ENCODE measurements at regions not wholly inside any gene's neighbourhood (a gene's known extent, or its start where the extent isn't known, plus 50 kb on each side); places are given as distances from the start of the nearest gene placed in this dataset.
A peak's percentile ranks its signal among the peaks of the same experiment; 100 is the strongest.
"Not testable (repeated sequence)": the region's sequence is repeated elsewhere in the genome, so short reads cannot be mapped to it uniquely, and the experiment has no call there.

DNA sequence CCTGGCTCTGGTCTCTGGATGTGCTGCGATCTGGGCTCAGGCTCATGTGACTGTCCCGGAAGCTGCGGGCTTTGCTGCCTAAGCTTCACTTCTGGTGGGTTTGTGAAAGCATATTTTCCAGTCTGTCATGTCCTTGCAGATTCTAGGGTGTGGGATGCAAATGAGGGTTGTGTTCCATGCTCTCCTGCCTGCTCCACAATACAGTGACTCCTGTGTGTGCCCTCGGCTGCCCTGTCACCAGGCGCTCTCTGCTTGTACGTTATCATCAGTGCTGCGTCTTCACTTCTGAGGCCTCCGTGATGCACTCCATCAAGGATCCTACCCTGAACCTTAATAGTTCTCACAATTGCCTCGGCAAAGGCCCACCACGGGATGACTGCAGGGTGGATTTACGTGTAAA is 84.2 kb downstream of the TTLL2 start:
- DNase-seq, result no peak

DNA sequence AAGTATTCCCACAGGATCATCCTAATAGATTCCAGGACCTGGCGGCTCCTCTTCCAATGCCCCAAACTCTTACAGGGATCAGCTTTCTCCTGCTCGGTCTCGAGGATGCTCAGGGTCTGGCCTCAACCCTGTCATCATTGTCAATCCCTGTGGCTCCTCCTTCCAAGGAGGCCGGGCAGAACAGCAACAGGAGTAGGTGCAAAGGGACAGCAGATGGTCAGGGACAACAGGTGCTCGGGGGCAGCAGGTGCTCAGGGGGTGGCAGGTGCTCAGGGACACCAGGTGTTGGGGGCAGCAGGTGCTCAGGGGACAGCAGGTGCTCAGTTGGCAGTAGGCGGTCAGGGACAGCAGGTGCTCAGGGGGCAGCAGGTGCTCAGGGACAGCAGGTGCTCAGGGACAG is 84.8 kb downstream of the TTLL2 start:
- no peak for DNase-seq

DNA sequence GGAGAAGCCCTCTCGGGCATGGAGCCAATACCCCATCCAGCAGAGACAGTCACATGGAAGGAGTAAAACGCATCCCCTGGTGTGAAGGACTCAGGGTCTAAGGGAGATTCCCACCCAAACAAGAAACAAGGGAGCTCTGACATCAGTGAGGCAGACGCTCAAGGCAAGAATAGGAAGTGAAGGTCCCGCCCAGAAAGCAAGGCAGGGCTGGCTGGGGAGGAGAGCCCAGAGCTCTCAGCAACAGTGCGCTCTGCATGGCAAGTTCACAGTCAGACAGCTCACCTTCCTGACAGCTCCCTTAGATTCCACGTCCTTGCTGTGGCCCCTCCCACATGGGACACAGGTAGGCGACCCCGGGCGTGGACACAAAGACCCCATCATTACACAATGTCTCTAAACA is 85.6 kb downstream of the TTLL2 start:
- no peak for DNase-seq

DNA sequence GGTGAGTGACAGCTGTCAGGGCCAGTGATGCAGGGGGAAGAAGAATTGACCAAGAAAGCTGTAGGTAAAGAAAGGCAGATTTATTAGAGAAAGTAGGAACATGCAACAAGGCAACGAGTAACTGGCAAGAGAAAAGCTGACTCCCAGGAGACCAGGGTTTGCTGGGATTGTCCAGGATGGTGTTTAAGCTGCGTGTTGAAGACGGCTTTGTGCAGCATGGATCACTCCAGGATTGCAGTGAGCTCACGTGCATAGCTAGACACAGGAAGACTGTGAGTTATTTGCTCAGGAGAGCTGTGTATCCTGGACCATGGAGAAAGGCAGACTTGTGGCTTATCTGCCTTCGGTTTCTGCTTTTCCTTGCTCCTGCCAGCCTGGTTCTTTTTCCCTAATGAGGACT is 87.6 kb downstream of the TTLL2 start:
- DNase-seq, result no peak

DNA sequence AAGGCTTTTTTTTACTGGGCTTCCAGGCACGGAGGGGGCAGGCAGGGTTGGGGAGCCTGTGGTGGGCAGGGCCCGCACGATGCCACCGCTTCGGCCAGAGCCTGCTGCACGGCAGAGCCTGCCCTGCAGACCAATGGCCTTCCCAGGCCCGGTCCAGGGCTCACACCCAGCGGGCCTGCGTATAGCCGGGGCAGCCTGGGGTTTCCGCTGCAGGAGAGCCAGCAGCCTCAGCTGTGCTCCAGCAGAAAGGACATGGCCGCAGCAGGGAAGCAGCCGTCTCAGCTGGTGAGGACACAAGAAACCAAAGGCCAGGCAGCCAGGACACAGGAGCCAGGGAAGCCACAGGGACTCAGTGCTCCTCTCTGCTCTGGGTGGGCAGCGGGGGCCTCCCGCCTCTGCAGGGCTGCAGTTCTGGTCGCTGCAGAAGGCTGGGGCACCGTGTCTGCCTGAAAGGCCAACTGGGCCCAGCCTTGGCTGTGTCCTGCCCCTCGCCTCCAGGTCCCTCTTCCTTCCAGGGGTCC is 90.6 kb downstream of the TTLL2 start:
- no peak for DNase-seq

DNA sequence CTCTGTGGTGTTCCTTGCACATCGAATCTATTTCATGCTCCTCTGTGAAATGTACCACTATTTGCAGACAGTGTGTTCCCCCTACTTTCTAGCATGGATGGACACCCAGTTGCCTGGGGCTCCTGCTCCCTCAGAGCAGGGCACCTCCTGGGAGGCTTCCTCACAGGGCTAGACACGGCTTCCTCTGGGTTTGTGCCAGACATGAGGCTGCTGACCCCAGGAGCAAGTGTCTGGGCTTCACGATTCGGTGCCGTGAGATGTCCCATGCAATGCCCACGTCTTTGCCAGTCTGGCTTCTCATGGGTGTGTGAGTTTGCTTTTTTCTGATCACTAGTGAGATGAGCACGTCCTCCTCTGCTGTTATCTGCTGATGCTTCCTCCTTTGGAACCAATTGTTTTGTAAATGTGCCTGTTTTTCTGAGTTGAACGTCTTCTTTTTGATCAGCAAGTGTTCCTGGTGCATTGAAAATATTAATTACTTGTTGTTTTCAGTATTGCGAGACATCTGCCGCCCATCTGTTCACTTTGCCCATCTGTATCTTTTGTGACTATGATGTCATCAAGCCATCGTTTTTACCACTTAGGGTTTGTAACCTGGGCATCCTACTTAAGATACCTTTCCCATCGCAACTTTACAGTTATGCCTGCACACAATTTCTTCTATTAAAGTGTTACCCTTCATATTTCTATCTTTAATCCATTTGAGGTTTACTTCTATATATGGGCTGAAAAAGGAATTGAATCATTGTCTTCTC is 92.0 kb downstream of the TTLL2 start:
- DNase-seq, result no peak

DNA sequence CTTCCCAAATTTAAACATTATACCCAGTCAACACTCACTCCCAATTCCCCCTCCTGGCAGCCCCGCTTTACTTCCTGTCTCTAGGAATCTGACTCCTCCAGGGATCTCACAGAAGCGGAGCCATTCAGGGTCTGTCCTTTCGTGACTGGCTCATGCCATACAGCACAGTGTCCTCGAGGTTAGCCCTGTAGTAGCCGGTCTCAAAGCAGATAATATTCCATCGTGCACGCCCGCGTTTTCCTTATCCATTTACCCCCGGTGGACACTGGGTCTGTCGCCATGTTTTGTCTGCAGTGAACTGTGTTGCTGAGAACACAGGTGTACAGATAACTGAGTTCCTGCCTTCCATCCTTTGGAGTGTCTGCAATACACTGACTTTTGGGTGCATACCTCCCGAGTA is 95.3 kb downstream of the TTLL2 start:
- DNase-seq, result no peak

DNA sequence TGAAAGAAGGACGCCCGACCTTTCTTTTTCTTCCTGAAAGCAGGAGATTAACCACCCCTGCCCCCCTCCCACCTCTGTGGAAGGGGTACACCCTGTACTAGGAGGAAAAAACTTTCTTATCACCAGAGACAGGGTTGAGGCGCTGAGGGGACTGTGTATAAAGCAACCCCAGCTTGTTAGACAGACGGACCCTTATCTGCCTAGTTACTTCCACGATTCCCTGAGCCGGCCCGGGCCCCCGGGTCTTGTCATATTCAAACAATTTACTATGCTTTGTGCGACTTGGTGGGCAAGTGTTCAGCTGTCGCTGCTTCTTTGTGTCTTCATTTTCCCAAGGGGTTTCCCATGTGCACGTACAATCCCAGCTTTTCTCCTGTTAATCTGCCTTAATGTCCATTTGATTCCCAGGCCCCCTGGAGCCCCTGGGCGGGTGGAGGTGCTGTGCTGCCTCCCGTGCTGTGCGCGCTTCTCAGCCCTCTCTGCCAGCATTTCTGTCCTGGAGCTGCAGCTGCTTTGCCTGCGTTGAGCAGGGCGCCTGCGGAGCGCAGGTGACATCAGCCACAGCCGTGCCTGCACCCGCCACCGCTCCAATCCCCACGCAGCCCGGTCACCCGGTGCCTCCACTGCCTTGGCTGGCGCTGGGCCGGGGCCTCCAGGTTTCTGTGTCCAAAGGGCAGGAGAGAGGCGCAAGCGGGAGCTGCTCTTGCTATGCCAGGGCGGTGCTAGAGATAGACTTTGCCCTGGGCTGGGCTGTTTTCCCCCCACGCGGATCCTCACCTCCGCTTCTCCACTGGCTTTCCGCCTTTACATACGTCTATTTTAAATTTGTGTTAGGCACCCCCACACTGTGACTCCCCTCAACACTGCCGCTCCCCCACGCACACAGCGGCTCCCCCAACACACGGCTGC is 96.2 kb downstream of the TTLL2 start:
- DNase-seq, result no peak

DNA sequence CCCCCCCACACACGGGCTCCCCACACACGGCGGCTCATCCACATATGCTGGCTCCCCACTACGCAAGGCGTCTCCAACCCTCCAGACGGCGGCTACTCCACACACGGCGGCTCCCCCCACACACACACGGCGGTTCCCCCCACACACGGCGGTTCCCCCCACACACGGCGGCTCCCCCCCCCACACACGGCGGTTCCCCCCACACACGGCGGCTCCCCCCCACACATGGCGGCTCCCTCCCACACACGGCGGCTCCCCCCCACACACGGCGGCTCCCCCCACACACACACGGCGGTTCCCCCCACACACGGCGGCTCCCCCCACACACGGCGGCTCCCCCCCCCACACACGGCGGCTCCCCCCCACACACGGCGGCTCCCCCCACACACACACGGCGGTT is 97.1 kb downstream of the TTLL2 start:
- not testable (repeated sequence) for DNase-seq

DNA sequence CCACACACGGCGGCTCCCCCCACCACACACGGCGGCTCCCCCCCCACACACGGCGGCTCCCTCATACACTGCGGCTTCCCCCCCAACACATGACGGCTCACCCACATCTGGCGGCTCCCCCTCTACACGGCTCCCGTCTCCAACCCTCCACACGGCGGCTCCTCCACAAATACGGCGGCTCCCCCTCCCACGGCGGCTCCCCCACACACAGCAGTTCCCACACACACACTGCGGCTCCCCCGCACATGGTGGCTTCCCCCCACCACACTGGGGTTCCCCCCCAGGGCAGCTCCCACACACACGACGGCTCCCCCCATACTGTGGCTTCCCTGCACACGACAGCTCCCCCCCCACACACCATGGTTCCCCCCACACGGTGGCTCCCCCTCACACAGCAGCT is 98.0 kb downstream of the TTLL2 start:
- DNase-seq, result no peak

DNA sequence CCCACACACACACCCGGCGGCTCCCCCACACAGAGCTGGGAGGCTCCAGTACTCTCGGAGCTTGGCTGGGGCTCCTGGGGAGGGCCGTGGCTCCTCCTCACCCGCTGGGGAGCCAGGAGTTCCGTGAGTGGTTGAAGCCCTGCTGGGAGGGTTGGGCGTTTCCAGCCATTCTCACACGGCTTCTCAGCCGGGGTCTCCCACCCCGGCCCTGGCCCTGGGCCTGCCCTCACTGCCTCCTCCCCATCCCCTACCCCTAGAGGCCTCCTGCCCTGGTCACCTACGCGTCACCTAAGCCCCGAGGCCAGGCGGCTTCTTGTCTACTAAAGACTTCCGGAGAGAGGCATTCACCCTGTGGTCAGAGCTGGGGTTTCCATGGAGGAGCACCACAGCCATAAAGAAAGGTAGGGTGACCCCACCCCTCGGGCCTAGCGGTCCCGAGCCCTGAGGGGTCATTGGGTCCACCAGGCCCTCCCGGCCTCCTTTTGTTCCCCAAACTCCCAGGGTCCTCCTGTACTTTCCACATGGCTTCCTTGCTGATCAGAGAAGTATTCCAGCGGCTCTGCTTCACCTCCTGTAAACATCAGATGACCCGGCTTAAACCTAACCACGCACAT is 99.3 kb downstream of the TTLL2 start:
- DNase-seq, result no peak

DNA sequence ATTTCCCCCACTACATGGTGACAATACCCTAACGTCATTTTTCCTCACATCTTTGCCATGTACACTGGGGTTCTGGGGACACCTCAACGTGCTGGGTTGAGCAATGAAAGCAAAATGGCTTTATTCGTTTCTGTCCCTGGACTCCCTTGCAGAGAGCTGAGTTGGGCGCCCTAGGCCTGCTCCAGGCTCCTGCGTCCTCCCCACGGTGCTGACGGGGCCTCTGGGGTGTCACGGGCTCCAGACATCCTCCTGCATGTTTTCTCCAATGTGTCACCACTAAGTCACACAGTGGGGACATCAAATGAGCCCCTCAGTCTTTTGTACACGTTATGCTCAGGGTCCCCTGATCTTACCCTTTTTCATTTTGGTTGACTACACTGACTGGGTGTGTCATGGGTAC is 99.8 kb downstream of the TTLL2 start:
- no peak for DNase-seq

DNA sequence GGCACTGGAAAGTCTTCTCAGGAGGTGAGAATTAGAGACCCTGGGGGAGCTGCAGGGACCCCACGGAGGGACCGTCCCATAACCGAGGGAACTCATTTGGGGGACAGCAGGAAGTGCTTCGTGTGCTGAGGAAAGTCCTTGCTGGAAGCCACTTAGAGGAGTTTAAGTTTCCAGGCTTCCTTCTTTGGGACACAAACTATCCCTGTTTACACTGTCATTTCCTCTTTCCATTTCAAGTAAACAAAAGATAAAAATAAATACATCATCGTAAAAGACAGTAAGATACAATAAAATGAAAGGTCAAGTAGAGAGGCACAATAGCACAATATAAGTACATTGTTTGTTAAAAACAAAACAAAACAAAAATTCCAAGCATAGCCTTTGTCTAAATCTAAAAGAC is 101.2 kb downstream of the TTLL2 start:
- no peak for DNase-seq

DNA sequence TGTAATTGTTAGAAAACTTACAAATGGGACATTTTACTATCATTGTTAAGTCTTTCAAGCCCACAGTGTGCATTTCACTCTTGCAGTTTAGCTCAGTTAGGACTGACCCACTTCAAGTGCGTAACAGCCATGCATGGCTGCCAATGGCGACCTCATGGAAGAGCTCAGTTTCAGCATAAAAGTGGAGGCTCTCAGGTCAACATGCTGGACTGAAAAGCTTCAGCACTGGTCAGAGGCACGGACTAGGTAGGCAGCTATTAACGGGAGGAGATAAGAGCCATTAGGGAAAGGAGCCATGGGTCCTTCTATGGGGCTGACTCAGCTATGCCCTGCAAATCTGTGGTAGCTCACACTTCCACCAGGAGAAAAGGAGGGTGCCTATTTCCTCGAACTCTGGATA is 101.8 kb downstream of the TTLL2 start:
- no peak for DNase-seq

DNA sequence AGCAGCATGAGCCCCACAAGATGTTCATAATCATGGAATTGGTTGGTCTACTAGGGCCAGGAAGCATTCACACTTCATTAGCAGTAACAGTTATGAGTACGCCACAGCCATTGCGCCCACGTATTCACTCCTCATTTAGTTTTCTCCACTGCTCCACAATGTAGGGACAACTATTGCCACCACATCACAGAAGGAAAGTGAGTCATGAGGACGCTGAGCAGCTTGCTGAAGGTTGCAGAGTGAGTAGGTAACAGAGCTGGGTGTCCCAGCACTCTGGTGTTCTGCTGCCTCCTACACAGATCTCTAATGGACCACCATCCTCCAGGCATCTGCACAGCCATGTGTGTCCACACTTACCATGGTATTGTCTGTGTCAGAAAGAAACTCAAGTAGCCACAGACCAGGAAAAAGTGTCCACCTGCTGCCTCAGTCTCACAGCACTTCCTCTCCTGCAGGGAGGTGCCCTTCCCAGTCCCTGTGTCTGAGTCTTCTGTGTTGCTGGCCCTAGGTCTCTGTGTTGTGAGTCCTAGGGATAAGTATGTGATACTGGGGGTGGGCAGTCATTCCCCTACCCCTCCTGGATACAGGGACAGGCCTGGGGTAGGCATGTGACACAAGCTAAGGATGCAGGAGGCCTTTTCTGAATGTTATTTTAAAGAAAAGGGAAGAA is 103.9 kb downstream of the TTLL2 start:
- no peak for DNase-seq

DNA sequence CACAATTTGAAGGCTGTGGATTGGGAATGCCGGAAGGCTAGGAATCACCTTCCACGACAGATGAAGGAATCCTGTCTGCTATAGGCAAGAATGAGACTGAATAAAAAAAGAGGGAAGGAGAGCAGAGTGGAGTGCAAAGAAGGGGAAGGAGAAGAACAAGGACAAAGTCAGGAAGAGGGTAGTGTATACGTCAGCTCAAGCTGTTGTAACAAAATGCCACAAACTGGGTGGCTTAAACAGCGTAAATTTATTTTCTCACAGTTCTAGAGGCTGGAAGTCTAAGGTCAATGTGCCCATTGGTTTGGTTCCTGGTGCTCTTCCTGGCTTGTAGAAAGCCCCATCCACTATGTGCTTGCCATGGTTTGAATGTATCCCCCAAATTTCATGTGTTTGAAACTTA is 104.5 kb downstream of the TTLL2 start:
- no peak for DNase-seq

DNA sequence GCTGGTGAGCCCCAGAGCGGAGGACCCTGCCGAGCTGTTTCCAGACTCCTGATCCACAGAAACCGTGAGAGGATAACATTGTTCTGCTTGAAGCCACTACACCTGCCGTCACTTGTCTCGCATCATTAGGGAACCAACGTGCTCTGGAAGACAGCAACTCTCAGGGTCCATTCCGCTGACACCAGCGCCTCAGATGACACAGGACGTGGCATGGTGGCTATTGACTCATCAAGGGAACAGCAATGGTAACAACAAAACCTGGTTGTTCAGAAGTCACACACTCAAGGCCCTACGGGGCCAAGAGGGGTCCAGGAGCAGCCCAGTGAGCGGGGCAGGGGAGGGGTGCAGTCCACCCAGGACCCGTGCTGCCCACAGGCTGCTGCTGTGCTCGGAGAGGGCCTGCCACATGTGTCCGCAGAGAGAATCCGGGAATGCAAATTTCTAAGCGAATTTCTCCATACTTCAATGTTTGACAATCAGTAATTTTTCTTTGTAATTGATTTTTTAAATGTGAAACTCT is 110.4 kb downstream of the TTLL2 start:
- DNase-seq, result no peak

DNA sequence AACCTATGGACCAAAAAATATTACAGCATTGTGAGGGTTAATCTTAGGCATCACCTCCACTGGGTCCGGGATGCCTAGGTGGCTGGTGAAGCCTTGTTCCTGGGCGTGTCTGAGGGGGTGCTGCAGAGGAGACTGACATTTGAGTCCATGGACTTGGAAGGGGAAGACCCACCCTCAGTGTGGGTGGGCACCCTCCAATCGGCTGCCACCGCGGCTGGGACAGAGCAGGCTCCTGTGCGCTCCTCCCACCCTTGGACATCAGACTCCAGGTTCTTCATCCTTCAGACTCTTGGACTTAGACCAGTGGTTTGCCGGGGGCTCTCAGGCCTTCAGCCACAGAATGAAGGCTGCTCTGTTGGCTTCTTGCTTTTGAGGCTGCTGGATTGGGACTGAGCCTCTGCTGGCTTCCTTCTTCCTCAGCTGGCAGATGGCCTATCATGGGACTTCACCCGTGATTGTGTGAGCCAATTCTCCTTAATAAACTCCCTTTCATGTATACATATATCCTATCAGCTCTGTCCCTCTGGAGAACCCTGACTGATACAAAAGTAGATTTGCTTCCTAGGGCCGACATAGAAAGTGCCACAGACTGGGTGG is 113.1 kb downstream of the TTLL2 start:
- DNase-seq, result no peak

DNA sequence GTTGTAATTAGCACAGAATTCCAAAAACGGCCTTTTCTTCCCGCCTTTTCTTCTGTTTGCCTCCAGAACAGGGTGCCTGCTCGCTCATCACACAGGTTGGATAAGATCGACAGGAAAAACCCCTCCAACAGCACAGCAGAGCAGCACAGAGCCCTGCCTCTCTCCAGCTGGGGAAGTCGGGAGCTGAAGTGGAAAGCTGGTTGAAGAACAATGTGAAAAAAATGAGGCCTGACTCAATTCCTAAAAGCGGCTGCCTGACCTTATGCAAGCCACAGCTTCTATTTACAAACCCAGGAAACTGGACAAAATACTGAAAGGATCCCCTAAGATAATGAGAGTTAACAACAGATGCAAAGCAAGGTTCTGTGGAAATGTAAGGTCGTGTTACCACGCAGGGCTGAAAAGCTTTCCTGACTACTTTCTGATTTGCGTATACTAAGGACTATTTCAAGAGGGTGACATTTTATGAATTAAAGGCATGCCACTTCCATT is 116.9 kb downstream of the TTLL2 start:
- DNase-seq, result peak; percentile 28

DNA sequence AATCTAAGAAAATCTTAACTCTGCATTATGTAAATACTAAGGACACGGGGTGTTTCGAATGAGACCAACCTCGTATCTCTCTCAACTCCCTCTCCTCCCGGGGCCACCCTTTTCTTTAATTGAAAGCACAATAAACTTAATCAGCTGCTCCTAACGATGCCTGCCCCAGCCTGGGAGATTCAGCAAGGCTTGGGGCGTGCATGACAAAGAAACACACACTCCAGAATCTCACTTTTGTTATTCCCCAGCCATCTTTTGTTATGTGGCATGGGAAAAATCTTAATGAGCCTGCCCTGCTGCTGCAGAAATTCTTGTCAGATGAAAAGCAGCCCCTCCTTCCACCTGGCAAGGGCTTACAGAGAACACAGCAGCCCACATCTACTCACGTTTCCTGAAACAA is 117.4 kb downstream of the TTLL2 start:
- peak; percentile 5 for DNase-seq

DNA sequence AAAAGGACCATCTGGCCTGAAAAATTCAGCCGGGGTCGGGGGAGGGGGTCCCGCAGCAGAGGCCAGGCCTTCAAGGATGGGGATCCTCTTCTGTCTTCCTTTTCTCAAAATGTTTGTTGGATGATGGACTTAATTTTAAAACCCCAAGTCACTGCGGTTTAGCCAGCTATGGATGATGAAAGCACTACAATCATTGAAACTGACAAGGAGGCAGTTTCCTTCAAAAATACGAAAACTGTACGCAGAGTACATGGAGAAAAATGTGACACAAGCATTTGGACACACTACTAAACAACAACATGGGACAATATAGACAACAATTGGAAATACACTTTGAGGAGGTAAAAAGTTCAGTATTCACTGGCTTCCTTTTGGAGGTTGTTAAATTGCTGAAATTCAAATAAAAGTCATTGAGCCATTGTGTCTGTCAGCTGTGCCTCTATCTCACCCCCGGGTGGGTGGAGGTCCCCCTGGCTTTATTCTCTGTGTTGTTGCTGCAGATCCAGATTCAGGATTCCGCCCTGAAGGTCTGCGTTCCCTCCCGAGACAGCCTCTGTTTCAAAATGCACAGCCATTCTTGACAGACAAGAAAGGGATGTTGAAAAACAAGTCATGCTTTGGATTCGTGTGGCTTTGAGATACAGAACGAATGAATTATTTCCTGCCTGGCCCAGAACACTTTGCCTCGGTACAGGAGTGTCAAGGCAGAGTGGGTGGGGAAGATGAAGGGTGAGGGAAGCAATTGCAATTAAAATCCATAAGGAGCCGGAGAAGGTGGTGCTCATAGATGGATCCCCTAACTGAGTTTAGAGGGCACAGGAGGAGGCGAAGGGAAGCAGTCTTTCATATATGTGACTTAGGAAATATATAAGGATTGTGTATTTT is 118.2 kb downstream of the TTLL2 start:
- no peak for DNase-seq

Data from NCI-H510A treated with DMSO at 0.1 percent for 48 hours (cell line).